Fibroblast of lung (primary cell): ENCODE measurements at regions not wholly inside any gene's neighbourhood (a gene's known extent, or its start where the extent isn't known, plus 50 kb on each side); places are given as distances from the start of the nearest gene placed in this dataset.

Experiments used
- DNase-seq, 2 donors: peaks; one replicate each; pipeline versions ENCODE4 v3.0.0 to v3.0.0-alpha.2; 2010; ENCODE audit warnings: low read depth in 2 of 2
- H2AFZ ChIP-seq: 2 replicates; pipeline ENCODE4 v1.5.1; 2012; ENCODE audit warnings: low read length, control low read depth, inconsistent platforms
- H3K27ac ChIP-seq: 2 replicates; pipeline ENCODE4 v1.5.1; 2011; ENCODE audit warnings: low read length, control low read depth; ENCODE audit not compliant: insufficient read depth
- H3K27me3 ChIP-seq: 2 replicates; pipeline ENCODE4 v1.5.1; 2011; ENCODE audit warnings: mild to moderate bottlenecking, low read length; ENCODE audit not compliant: control insufficient read depth, insufficient read depth
- H3K36me3 ChIP-seq: 2 replicates; pipeline ENCODE4 v1.5.1; 2011; ENCODE audit warnings: low read length; ENCODE audit not compliant: control insufficient read depth, insufficient read depth
- H3K4me1 ChIP-seq: 2 replicates; pipeline ENCODE4 v1.5.1; 2011; ENCODE audit warnings: low read length; ENCODE audit not compliant: control insufficient read depth, insufficient read depth; ENCODE audit errors: extremely low read depth
- H3K4me2 ChIP-seq: 2 replicates; pipeline ENCODE4 v1.5.1; 2011; ENCODE audit warnings: low read length, control low read depth; ENCODE audit not compliant: insufficient read depth; ENCODE audit errors: extremely low read depth
- H3K4me3 ChIP-seq, 4 experiments: fragments of 200-600 bp in 1 of 4; sonication (generic) in 1 of 4; replicated peaks in 1 of 4; 2 replicates each; pipeline ENCODE4 v1.5.1; 2011 to 2016; ENCODE audit warnings: low read length in 4 of 4, low read depth in 3 of 4, mild to moderate bottlenecking in 3 of 4, control low read depth in 2 of 4, inconsistent platforms in 1 of 4, mixed read lengths in 1 of 4; ENCODE audit not compliant: insufficient read depth in 1 of 4; ENCODE audit errors: control extremely low read depth in 1 of 4
- H3K79me2 ChIP-seq: 2 replicates; pipeline ENCODE4 v1.5.1; 2012; ENCODE audit warnings: mild to moderate bottlenecking, low read length, inconsistent platforms; ENCODE audit not compliant: control insufficient read depth, insufficient read depth
- H3K9ac ChIP-seq: 2 replicates; pipeline ENCODE4 v1.5.1; 2011; ENCODE audit warnings: mild to moderate bottlenecking, low read length, control low read depth; ENCODE audit not compliant: insufficient read depth
- H3K9me3 ChIP-seq: 2 replicates; pipeline ENCODE4 v1.5.1; 2012; ENCODE audit warnings: low read depth, low read length; ENCODE audit not compliant: control insufficient read depth, insufficient read depth
- H4K20me1 ChIP-seq: 2 replicates; pipeline ENCODE4 v1.5.1; 2011; ENCODE audit warnings: low read length; ENCODE audit not compliant: control insufficient read depth, insufficient read depth; ENCODE audit errors: extremely low read depth
- EZH2 ChIP-seq: IDR thresholded peaks from 2 replicates; pipeline ENCODE4 v1.5.1; 2012; ENCODE audit warnings: low read length, control low read depth, mild to moderate bottlenecking; ENCODE audit errors: missing control alignments
- TF ChIP-seq, protein P1 (sequence below), 2 donors: IDR thresholded peaks in 1 of 2; conservative IDR thresholded peaks in 1 of 2; 1 replicate in 1 of 2; 2 replicates in 1 of 2; pipeline ENCODE4 v1.5.1; 2011 to 2012; ENCODE audit warnings: low read length in 2 of 2, control low read depth in 1 of 2, inconsistent platforms in 1 of 2, low read depth in 1 of 2, mild to moderate bottlenecking in 1 of 2

DNA sequence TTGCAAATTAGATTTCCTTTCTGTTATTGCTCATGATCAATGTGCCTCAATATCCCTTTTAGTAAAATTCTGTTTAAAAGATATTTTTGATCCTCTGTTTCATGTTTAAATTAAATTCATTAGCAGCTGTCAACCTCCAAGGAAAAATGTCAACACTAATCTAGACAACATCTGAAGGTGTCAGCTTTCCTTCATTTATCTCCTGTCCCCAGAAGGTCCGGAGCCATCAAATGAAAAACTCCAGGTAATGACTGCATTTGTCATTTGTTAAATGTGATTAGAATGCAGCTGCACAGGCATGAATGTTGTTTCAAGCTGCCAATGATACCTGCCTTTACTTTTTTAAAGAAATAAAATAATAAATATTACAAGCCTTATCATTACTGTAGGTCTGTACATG, 463.7 kb upstream of the SEMA3A start:
- TF ChIP-seq, protein P1, sequence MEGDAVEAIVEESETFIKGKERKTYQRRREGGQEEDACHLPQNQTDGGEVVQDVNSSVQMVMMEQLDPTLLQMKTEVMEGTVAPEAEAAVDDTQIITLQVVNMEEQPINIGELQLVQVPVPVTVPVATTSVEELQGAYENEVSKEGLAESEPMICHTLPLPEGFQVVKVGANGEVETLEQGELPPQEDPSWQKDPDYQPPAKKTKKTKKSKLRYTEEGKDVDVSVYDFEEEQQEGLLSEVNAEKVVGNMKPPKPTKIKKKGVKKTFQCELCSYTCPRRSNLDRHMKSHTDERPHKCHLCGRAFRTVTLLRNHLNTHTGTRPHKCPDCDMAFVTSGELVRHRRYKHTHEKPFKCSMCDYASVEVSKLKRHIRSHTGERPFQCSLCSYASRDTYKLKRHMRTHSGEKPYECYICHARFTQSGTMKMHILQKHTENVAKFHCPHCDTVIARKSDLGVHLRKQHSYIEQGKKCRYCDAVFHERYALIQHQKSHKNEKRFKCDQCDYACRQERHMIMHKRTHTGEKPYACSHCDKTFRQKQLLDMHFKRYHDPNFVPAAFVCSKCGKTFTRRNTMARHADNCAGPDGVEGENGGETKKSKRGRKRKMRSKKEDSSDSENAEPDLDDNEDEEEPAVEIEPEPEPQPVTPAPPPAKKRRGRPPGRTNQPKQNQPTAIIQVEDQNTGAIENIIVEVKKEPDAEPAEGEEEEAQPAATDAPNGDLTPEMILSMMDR (conservative IDR thresholded peaks at IDR 0.05 in 1 of 2, IDR thresholded peaks at IDR 0.05 in 1 of 2; ENCODE audit: low read depth in 1 of 2, low read length in 2 of 2), result no peak
- TF ChIP-seq EZH2, result no peak

DNA sequence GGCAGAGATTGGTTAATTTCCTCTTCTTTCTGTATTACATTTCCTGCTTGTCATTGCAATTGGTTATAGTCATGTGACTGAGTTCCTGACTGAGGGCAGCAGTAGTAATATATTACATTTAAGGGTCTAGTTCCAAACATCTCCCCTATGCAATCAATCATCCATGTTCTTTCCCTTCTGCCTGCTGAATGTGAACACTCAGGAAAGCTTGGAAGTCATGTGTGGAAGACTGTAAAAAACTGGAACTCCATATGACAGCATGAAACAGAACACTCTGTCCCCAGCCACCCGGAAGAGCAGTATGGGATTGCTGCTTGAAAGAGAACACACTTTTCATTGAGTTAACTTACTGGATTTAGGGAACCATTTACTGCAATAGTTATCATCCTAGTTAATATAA, 459.7 kb upstream of the SEMA3A start:
- no peak for DNase-seq
- no peak overlapping the region for H3K4me2 ChIP-seq
- no peak overlapping the region for H2AFZ ChIP-seq
- no peak overlapping the region for H3K27ac ChIP-seq
- H3K36me3 ChIP-seq, result no peaks in the 10 kb centered on the region
- no peaks in the 10 kb centered on the region for H3K79me2 ChIP-seq
- H3K27me3 ChIP-seq, result no peaks in the 10 kb centered on the region
- H3K9ac ChIP-seq, result no peak overlapping the region
- H4K20me1 ChIP-seq, result no peaks in the 10 kb centered on the region
- H3K4me1 ChIP-seq, result no peaks in the 10 kb centered on the region
- H3K4me3 ChIP-seq, result no peak overlapping the region
- no peak for TF ChIP-seq EZH2
- TF ChIP-seq, protein P1 (conservative IDR thresholded peaks at IDR 0.05 in 1 of 2, IDR thresholded peaks at IDR 0.05 in 1 of 2; ENCODE audit: low read depth in 1 of 2, low read length in 2 of 2), result no peak
- no peaks in the 10 kb centered on the region for H3K9me3 ChIP-seq

More for the DNA sequence above, 463.7 kb upstream of the SEMA3A start:
- H3K9ac ChIP-seq, result no peak overlapping the region
- no peaks in the 10 kb centered on the region for H3K27me3 ChIP-seq
- H4K20me1 ChIP-seq, result no peaks in the 10 kb centered on the region
- no peak overlapping the region for H3K4me3 ChIP-seq
- no peak for DNase-seq
- no peaks in the 10 kb centered on the region for H3K4me1 ChIP-seq
- no peaks in the 10 kb centered on the region for H3K79me2 ChIP-seq
- no peaks in the 10 kb centered on the region for H3K9me3 ChIP-seq
- no peak overlapping the region for H2AFZ ChIP-seq
- H3K27ac ChIP-seq, result no peak overlapping the region
- H3K36me3 ChIP-seq, result no peaks in the 10 kb centered on the region
- H3K4me2 ChIP-seq, result no peak overlapping the region

- no peak for TF ChIP-seq EZH2
- TF ChIP-seq, protein P1 (conservative IDR thresholded peaks at IDR 0.05 in 1 of 2, IDR thresholded peaks at IDR 0.05 in 1 of 2; ENCODE audit: low read depth in 1 of 2, low read length in 2 of 2), result no peak
- peaks cover 3% of the 10 kb centered on the region for H3K4me1 ChIP-seq
- H3K27me3 ChIP-seq, result no peaks in the 10 kb centered on the region
- no peaks in the 10 kb centered on the region for H3K79me2 ChIP-seq
- no peak overlapping the region for H3K9ac ChIP-seq
- H2AFZ ChIP-seq, result peak overlapping the region; percentile 36
- peak in 1 of 2 donors; percentile 19 for DNase-seq
- no peaks in the 10 kb centered on the region for H3K9me3 ChIP-seq
- H4K20me1 ChIP-seq, result no peaks in the 10 kb centered on the region
- H3K27ac ChIP-seq, result no peak overlapping the region
- no peak overlapping the region for H3K4me3 ChIP-seq
- no peak overlapping the region for H3K4me2 ChIP-seq
- no peaks in the 10 kb centered on the region for H3K36me3 ChIP-seq
Measured at GRCh38 chr7:84651876-84652275, 457.3 kb upstream of the SEMA3A start.
